ENCODE measurements at regions not wholly inside any gene's neighbourhood (a gene's known extent, or its start where the extent isn't known, plus 50 kb on each side); places are given as distances from the start of the nearest gene placed in this dataset.

DNA sequence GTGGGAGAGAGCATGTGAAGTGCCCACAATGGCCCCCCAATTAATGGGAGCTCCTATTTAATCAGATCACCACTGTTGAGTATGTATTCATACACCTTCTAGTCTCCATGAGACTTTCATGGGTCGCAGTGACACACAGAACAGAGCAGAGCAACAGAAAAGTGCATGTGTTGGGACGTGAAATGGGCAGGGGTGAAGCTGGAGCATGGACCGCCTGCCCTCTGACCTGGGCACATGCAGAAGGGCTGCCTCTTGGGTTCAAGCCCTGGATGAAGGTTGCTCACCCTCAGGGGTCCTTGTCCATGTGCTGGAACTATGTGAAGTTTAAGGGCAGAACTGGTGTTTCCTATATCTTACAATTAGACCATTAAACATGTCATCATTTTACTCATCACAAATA is 106.0 kb upstream of the PHACTR3 start (continued):
- TF ChIP-seq, protein P1, sequence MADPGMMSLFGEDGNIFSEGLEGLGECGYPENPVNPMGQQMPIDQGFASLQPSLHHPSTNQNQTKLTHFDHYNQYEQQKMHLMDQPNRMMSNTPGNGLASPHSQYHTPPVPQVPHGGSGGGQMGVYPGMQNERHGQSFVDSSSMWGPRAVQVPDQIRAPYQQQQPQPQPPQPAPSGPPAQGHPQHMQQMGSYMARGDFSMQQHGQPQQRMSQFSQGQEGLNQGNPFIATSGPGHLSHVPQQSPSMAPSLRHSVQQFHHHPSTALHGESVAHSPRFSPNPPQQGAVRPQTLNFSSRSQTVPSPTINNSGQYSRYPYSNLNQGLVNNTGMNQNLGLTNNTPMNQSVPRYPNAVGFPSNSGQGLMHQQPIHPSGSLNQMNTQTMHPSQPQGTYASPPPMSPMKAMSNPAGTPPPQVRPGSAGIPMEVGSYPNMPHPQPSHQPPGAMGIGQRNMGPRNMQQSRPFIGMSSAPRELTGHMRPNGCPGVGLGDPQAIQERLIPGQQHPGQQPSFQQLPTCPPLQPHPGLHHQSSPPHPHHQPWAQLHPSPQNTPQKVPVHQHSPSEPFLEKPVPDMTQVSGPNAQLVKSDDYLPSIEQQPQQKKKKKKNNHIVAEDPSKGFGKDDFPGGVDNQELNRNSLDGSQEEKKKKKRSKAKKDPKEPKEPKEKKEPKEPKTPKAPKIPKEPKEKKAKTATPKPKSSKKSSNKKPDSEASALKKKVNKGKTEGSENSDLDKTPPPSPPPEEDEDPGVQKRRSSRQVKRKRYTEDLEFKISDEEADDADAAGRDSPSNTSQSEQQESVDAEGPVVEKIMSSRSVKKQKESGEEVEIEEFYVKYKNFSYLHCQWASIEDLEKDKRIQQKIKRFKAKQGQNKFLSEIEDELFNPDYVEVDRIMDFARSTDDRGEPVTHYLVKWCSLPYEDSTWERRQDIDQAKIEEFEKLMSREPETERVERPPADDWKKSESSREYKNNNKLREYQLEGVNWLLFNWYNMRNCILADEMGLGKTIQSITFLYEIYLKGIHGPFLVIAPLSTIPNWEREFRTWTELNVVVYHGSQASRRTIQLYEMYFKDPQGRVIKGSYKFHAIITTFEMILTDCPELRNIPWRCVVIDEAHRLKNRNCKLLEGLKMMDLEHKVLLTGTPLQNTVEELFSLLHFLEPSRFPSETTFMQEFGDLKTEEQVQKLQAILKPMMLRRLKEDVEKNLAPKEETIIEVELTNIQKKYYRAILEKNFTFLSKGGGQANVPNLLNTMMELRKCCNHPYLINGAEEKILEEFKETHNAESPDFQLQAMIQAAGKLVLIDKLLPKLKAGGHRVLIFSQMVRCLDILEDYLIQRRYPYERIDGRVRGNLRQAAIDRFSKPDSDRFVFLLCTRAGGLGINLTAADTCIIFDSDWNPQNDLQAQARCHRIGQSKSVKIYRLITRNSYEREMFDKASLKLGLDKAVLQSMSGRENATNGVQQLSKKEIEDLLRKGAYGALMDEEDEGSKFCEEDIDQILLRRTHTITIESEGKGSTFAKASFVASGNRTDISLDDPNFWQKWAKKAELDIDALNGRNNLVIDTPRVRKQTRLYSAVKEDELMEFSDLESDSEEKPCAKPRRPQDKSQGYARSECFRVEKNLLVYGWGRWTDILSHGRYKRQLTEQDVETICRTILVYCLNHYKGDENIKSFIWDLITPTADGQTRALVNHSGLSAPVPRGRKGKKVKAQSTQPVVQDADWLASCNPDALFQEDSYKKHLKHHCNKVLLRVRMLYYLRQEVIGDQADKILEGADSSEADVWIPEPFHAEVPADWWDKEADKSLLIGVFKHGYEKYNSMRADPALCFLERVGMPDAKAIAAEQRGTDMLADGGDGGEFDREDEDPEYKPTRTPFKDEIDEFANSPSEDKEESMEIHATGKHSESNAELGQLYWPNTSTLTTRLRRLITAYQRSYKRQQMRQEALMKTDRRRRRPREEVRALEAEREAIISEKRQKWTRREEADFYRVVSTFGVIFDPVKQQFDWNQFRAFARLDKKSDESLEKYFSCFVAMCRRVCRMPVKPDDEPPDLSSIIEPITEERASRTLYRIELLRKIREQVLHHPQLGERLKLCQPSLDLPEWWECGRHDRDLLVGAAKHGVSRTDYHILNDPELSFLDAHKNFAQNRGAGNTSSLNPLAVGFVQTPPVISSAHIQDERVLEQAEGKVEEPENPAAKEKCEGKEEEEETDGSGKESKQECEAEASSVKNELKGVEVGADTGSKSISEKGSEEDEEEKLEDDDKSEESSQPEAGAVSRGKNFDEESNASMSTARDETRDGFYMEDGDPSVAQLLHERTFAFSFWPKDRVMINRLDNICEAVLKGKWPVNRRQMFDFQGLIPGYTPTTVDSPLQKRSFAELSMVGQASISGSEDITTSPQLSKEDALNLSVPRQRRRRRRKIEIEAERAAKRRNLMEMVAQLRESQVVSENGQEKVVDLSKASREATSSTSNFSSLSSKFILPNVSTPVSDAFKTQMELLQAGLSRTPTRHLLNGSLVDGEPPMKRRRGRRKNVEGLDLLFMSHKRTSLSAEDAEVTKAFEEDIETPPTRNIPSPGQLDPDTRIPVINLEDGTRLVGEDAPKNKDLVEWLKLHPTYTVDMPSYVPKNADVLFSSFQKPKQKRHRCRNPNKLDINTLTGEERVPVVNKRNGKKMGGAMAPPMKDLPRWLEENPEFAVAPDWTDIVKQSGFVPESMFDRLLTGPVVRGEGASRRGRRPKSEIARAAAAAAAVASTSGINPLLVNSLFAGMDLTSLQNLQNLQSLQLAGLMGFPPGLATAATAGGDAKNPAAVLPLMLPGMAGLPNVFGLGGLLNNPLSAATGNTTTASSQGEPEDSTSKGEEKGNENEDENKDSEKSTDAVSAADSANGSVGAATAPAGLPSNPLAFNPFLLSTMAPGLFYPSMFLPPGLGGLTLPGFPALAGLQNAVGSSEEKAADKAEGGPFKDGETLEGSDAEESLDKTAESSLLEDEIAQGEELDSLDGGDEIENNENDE (IDR thresholded peaks at IDR 0.05; ENCODE audit: low read depth, low read length): no peak
- TF ChIP-seq ZNF695 (CRISPR knock-in tag; IDR thresholded peaks at IDR 0.05): no peak
- TF ChIP-seq SLC30A9 (CRISPR knock-in tag; IDR thresholded peaks at IDR 0.05): no peak
- no peak for TF ChIP-seq ZNF23 (CRISPR knock-in tag; IDR thresholded peaks at IDR 0.05)
- TF ChIP-seq, protein P2, sequence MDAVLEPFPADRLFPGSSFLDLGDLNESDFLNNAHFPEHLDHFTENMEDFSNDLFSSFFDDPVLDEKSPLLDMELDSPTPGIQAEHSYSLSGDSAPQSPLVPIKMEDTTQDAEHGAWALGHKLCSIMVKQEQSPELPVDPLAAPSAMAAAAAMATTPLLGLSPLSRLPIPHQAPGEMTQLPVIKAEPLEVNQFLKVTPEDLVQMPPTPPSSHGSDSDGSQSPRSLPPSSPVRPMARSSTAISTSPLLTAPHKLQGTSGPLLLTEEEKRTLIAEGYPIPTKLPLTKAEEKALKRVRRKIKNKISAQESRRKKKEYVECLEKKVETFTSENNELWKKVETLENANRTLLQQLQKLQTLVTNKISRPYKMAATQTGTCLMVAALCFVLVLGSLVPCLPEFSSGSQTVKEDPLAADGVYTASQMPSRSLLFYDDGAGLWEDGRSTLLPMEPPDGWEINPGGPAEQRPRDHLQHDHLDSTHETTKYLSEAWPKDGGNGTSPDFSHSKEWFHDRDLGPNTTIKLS (IDR thresholded peaks at IDR 0.05; ENCODE audit: borderline replicate concordance, low read depth): no peak
- no peak for TF ChIP-seq ZNF512 (tag; IDR thresholded peaks at IDR 0.05)

Data from K562 (cell line).